HG03103 (cell line): ENCODE measurements at regions not wholly inside any gene's neighbourhood (a gene's known extent, or its start where the extent isn't known, plus 50 kb on each side); places are given as distances from the start of the nearest gene placed in this dataset.
"Not testable (repeated sequence)": the region's sequence is repeated elsewhere in the genome, so short reads cannot be mapped to it uniquely, and the experiment has no call there.

Experiments
- ATAC-seq: cut with Tn5 transposase; IDR thresholded peaks from one replicate; pipeline ENCODE4 v1.9.1; 2021; ENCODE audit warnings: low read depth; ENCODE audit not compliant: unreplicated experiment

DNA sequence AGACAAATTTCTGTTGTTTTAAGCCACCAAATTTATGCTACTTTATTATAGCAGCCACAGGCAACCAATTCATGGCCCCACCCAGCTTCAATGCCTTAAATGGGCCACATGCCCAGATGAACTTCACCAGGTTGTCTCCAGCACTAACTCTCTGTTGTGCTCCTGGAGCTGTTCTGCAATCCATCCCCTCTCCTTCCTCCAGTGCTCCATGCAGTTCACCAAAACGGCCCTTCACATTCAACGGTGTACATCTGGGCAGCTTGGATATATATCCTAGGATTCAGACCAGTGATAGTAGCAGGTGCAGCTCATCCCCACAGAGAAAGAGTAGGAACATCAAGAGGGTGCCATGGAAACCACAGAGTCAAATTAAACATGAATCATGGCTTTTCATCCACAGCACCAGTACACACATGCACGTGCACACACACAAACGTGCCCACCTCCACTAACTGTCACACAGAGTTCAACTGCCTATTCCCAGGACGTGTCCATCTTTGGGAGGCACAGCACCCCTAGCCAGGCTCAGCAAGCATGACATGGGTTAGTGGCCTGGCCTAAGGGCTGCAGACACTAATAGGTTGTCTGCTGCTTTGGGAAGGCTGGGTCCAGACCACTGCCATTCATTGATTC is 134.5 kb downstream of the MED10 start:
- no peak for ATAC-seq

- ATAC-seq, result not testable (repeated sequence)
Observed at GRCh38 chr5:6241056-6241455, 137.3 kb downstream of the MED10 start.

GRCh38 chr5:6236858-6237481 is 141.4 kb downstream of the MED10 start:
- ATAC-seq, result no peak

- no peak for ATAC-seq
Observed at GRCh38 chr5:6236170-6236793, 142.1 kb downstream of the MED10 start.

GRCh38 chr5:6235726-6236125 is 142.6 kb downstream of the MED10 start:
- ATAC-seq, result no peak

- no peak for ATAC-seq
Observed at GRCh38 chr5:6228257-6229250, 149.8 kb downstream of the MED10 start.

DNA sequence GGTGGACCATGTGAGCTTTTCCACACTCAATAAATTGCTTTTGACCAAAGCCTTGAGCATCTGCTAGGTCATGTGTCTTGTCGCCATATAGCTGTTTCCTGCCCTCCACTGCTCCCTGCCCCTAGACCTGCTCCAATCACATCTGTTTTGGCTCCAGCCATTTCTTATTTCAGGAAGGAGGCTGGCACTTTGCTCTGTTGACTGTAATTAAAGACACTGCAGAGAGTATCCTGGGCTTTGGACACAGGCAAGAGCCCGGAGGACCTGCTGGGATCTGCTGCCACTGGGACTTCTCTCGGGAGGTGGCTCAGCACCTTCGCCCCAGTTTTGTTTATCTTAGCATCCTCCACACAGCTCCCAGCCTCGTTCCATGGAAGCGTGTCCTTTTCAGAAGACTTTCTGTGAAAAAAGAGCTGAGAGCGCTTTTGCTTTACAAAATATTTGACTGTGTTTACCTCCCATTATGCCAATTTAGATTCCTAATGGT is 153.2 kb downstream of the MED10 start:
- no peak for ATAC-seq

DNA sequence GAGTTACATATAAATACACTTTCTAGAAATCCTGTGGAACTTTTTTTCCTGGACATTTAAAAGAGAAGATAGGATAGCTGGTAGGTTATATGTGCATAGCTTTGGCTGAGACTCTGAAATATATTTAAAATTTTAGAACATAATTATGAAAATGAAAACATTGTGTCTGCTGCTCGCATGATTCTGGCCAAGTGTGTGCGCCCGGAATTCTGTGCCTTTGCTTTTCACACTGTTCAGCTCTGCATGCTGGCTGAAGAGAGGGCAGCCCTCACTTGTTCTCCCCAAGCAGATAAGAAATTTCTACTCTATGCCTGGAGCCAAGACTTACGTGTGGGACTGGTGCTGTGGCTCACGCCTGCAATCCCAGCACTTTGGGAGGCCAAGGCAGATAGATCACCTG is 153.9 kb downstream of the MED10 start:
- ATAC-seq, result no peak

- no peak for ATAC-seq
Observed at GRCh38 chr5:6222899-6223298, 155.4 kb downstream of the MED10 start.

GRCh38 chr5:6222121-6222520 is 156.2 kb downstream of the MED10 start:
- ATAC-seq, result no peak

DNA sequence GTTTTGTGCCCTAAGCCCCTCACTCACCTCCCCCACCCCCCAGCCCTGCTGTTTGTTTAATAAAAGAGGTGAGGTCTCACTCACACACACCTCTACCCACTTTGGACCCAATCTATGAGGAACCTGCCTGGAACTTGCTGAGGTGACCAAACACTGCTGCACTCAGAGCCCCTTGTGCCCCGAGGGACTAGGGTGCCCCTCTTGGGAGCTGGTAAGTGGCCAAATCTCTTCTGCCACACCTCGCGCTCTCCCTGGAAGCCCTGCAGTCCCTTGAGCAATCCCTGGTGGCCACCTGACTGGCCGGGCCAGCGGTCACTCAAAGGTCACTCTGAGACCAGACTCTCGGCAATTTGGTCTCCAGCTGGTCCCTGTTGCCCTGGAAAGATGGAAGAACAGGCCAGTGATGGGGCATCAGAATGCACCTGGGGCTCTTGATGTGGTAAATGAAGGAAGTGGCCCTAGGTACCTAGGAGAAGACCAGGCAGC is 157.2 kb downstream of the MED10 start:
- no peak for ATAC-seq

GRCh38 chr5:6220346-6221088 is 157.8 kb downstream of the MED10 start:
- ATAC-seq, result no peak

GRCh38 chr5:6218517-6218916 is 159.8 kb downstream of the MED10 start:
- no peak for ATAC-seq

- ATAC-seq, result no peak
Observed at GRCh38 chr5:6218116-6218515, 160.2 kb downstream of the MED10 start.

DNA sequence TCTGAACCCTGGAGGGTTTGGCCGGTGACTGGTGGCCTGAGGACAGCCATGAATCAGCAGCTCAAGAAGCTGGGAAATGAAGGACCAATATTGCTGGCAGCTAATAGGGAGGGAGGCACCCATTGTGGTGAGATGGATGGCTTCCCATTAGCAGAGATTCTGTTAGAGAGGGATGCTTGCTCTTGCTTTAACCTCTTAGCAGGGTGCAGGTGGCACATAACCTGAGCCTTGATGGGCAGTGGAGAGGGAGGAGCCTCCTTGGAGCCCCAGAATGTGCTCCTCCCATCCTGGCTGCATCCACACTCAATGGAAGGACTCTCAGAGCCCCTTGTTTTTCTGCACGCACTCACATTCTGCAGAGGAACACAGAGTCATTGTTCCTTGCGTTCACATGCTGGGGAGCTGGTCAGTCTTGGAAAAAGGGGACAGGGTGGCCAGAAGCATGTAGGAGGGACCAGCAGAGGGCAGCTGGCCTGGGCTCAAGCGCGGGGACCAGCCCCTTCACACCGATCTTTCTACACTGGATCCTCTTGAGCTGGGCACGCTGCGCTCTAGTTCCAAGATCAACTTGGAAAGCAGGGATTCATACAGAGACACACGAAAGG is 161.8 kb downstream of the MED10 start:
- ATAC-seq, result no peak

- ATAC-seq, result no peak
Observed at GRCh38 chr5:6215891-6216290, 162.5 kb downstream of the MED10 start.

GRCh38 chr5:6212244-6212643 is 166.1 kb downstream of the MED10 start:
- ATAC-seq, result no peak

- no peak for ATAC-seq
Observed at GRCh38 chr5:6206501-6206900, 171.8 kb downstream of the MED10 start.

DNA sequence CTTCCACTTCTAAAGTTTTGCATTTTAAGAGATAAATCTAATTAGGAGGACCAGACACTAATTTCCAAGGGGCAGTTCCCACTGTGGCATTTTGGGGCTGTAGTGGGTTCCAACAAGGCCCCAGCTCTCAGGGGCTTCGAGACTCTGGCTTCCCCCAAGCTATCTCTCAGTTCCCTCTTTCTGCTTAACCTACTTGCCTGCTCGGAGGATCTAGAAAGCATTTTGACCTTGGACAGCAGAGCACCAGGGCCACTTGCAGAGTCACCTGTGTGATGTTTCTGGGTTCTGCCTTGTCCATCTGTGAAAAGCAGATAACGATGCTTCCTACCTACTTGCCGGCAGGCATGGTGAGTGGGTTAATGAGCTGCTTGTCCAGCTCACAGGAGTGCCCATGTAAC is 175.4 kb downstream of the MED10 start:
- ATAC-seq, result peak; percentile 59
